ENCODE measurements at regions not wholly inside any gene's neighbourhood (a gene's known extent, or its start where the extent isn't known, plus 50 kb on each side); places are given as distances from the start of the nearest gene placed in this dataset.

DNA sequence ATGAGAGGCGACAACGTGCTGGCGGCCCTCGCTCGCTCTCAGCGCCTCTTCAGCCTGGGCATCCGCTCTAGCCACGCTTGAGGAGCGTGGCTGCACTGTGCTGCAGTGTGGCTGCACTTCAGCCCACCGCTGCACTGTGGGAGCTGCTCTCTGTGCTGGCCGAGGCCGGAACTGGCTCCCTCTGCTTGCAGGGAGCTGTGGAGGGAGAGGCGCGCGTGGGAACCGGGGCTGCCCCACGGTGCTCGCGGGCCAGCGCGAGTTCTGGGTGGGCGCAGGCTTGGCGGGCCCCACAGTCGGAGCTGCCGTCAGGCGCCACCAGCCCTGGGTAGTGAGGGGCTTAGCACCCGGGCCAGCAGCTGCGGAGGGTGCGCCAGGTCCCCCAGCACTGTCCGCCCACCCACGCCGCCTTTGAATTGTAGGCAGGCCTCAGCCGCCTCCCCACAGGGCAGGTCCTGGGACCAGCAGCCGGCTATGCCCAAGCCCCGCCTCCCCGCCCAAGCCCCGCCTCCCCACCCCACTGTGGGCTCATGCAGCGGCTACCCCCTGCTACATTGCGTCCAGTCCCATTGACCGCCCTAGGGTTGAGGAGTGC is 974.2 kb downstream of the FSCB start:
- TF ChIP-seq, protein P1, sequence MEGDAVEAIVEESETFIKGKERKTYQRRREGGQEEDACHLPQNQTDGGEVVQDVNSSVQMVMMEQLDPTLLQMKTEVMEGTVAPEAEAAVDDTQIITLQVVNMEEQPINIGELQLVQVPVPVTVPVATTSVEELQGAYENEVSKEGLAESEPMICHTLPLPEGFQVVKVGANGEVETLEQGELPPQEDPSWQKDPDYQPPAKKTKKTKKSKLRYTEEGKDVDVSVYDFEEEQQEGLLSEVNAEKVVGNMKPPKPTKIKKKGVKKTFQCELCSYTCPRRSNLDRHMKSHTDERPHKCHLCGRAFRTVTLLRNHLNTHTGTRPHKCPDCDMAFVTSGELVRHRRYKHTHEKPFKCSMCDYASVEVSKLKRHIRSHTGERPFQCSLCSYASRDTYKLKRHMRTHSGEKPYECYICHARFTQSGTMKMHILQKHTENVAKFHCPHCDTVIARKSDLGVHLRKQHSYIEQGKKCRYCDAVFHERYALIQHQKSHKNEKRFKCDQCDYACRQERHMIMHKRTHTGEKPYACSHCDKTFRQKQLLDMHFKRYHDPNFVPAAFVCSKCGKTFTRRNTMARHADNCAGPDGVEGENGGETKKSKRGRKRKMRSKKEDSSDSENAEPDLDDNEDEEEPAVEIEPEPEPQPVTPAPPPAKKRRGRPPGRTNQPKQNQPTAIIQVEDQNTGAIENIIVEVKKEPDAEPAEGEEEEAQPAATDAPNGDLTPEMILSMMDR (conservative IDR thresholded peaks at IDR 0.05 in 1 of 2, IDR thresholded peaks at IDR 0.05 in 1 of 2; ENCODE audit: low read depth in 1 of 2, low read length in 2 of 2): no peak
- no peak for TF ChIP-seq EZH2 (IDR thresholded peaks at IDR 0.05; ENCODE audit: low read length, missing control alignments)
